LNCaP clone FGC (cell line): ENCODE measurements at regions not wholly inside any gene's neighbourhood (a gene's known extent, or its start where the extent isn't known, plus 50 kb on each side); places are given as distances from the start of the nearest gene placed in this dataset.

ENCODE experiments used
- DNase-seq: peaks from one replicate; pipeline ENCODE4 v3.0.0-alpha.2; 2011; ENCODE audit warnings: low read depth
- H3K4me3 ChIP-seq: 2 replicates; pipeline ENCODE4 v1.5.1; 2011; ENCODE audit warnings: mild to moderate bottlenecking, low read depth, low read length, control low read depth
- TF ChIP-seq, protein P1 (sequence below): IDR thresholded peaks from 2 replicates; pipeline ENCODE4 v1.5.1; 2012; ENCODE audit warnings: mild to moderate bottlenecking; ENCODE audit not compliant: control insufficient read depth, insufficient read depth; ENCODE audit errors: extremely low read depth

DNA sequence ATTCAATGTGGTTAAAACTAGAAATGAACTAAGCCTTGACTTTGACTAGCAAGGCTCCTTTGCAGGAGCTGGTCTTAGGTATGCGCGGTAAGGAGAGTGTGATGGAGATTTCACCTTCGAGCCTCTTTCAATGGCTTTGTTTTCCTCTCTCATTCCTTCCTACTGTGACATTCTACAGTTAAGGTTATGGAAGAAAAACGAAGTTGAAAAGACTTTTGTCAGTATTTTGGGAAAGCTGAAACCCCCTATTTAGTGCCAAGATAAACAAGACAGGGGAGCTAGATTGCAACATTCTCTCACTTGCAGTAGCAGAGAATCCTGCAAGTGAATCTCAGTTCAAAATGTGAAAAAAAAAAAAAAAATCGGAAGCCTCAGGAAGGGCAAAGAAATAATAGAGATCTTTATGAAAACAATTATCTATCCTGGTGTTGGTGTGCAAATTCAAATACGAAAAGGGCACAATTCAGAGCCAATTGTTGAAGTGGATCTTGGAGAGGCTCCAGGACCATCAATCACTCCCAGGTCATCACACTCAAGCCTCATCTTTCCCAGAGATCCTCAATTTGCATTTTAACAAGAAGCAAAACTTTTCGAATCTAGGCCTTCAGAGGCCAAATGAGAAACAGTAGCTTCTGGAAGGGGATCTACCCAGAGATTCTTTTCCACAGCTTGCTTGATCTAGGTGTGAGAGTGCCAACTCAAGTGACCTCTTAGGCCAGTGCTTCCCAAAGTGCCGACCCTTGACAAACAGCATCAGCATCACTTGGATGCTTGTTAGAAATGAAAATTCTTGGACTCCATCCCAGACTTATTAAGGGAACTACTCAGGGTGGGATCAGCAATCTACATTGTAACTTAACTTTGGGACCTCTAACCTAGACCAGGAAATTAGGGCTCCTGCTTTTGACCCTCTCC, 163.8 kb downstream of the INHBA start:
- no peak for DNase-seq
- TF ChIP-seq, protein P1, sequence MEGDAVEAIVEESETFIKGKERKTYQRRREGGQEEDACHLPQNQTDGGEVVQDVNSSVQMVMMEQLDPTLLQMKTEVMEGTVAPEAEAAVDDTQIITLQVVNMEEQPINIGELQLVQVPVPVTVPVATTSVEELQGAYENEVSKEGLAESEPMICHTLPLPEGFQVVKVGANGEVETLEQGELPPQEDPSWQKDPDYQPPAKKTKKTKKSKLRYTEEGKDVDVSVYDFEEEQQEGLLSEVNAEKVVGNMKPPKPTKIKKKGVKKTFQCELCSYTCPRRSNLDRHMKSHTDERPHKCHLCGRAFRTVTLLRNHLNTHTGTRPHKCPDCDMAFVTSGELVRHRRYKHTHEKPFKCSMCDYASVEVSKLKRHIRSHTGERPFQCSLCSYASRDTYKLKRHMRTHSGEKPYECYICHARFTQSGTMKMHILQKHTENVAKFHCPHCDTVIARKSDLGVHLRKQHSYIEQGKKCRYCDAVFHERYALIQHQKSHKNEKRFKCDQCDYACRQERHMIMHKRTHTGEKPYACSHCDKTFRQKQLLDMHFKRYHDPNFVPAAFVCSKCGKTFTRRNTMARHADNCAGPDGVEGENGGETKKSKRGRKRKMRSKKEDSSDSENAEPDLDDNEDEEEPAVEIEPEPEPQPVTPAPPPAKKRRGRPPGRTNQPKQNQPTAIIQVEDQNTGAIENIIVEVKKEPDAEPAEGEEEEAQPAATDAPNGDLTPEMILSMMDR: no peak
- no peak overlapping the region for H3K4me3 ChIP-seq

- no peak overlapping the region for H3K4me3 ChIP-seq
- TF ChIP-seq, protein P1: no peak
- no peak for DNase-seq
These were observed 165.8 kb downstream of the INHBA start for GRCh38 chr7:41536873-41537665.

DNA sequence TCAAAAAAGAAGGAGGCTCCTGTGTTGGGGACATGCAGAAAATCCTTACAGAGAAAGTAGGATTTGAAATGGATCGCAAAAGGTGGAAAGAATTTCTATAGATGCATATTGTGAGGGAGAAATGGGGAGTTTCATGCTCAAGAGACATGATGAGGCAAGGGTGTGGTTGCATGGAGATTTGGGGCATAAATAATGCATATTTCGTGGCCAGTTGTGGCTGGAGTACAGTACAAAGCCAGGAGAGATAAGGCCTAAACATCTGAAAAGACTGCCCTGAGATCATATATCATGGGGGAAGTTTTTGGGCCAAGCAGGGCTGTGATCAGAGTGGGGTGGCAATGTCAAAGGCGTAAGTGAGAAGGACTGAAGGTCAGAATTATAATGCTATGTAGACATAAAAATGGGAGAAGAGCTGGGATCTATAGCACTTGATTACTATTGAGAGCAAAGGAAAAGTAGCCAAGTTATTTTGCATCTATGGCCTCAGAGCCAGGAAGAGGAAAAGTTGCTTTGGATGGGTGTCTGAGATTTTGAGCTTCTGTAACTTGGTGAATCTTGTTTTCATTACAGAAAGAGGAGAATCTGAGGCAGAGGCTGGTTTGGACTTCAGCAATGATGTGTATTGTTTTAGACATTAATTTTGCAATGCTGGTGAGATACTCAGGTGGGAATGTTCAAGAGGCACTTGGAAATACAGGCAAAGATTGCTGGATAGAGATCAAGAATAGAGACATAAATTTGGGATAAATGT, 166.6 kb downstream of the INHBA start:
- TF ChIP-seq, protein P1: no peak
- DNase-seq: no peak
- no peak overlapping the region for H3K4me3 ChIP-seq

DNA sequence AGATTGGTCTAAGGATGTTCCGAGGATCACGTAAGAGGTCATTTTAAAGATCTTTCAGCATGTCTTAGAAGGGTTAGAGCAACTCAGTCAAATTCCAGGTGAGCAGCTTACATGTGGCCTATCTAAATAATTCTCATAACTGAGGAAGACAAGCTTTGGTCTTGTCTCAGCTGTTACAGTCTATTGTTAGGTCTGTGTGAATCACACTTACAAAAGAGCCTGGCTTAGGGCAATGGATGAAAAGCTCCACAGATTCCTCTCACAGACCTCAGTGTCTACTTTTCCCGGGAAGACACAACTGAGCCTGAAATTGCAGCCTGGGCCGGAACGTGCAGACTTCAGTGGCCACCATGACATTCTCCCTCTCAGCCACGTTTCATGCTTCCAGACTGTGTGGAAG, 173.1 kb downstream of the INHBA start:
- H3K4me3 ChIP-seq: no peak overlapping the region
- TF ChIP-seq, protein P1: no peak
- DNase-seq: no peak

DNA sequence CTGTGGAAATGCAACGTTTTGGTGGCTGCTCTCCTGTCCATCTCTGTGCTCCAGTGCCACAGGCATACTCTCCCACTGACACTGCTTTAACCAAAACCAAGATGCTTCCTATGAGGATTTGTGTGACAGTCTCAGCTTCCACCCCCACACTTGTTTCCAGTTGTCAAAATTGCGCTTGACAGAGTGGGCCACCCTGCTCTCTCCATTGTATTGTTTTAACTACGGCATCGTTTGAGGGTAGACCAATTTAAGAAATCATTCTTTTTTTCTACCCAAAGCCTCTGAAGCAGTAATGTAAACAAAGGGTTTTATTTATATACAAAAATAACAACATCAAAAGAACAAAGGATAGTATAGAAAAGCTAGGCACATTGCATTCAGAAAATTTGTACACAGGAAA, 178.0 kb downstream of the INHBA start:
- no peak for DNase-seq
- TF ChIP-seq, protein P1: no peak
- H3K4me3 ChIP-seq: no peak overlapping the region

GRCh38 chr7:41520445-41520844, 182.4 kb downstream of the INHBA start:
- no peak overlapping the region for H3K4me3 ChIP-seq
- TF ChIP-seq, protein P1: no peak

More at GRCh38 chr7:41520445-41520844, 182.4 kb downstream of the INHBA start:
- no peak for DNase-seq
